GM18505 (cell line): ENCODE measurements at regions not wholly inside any gene's neighbourhood (a gene's known extent, or its start where the extent isn't known, plus 50 kb on each side); places are given as distances from the start of the nearest gene placed in this dataset.

Experiments
- ATAC-seq: cut with Tn5 transposase; IDR thresholded peaks from one replicate; pipeline ENCODE4 v1.9.1; 2021; ENCODE audit not compliant: unreplicated experiment
- POLR2A ChIP-seq: IDR thresholded peaks from 4 replicates; pipeline ENCODE4 v1.6.1; 2011; ENCODE audit warnings: borderline replicate concordance; ENCODE audit not compliant: insufficient read depth, insufficient read length; ENCODE audit errors: extremely low read depth

DNA sequence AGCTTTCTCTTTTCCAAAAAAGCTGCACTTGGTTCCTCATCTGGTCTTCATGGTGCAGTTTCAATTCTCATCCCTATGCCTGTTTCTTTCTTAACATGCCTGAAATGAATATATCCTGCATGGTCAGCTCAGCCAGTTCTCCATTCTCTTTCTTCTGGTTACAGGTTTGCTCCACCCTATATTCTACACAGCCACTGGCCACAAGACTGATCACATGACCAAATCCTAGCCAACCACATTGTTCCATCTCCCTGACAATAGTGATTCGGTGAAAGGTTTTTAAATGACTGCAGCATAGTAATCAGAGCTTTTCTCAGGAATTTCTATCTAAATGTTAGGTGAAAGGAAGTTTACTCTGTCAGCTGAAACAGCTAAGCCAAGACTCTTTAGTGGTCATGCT lies 891.4 kb downstream of the METTL15 start:
- no peak for TF ChIP-seq POLR2A
- ATAC-seq = no peak

GRCh38 chr11:28992996-28993395 lies 884.8 kb downstream of the METTL15 start:
- ATAC-seq = no peak
- no peak for TF ChIP-seq POLR2A

DNA sequence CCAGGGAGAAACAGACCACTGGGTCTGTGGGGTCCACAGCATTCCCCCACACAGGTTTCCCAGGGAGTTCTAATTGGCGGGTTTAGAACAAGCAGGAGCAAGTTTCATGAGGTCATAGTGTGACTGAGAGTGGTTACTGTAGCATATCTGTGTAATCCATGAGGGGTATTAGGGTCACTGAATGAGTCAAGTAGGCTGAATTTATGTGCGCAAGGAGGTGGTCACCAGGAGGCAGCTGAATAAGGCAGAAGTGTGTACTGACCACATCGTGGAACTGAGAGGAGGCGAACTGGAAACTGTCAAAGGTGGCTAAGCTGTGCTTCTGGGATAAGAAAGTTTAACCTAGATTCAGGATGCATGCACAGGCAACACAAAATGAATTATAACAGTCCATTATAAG lies 876.0 kb downstream of the METTL15 start:
- no peak for TF ChIP-seq POLR2A
- no peak for ATAC-seq

GRCh38 chr11:28983780-28984179 lies 875.6 kb downstream of the METTL15 start:
- no peak for TF ChIP-seq POLR2A
- ATAC-seq = no peak

GRCh38 chr11:28981381-28981780 lies 873.2 kb downstream of the METTL15 start:
- ATAC-seq = no peak
- no peak for TF ChIP-seq POLR2A

DNA sequence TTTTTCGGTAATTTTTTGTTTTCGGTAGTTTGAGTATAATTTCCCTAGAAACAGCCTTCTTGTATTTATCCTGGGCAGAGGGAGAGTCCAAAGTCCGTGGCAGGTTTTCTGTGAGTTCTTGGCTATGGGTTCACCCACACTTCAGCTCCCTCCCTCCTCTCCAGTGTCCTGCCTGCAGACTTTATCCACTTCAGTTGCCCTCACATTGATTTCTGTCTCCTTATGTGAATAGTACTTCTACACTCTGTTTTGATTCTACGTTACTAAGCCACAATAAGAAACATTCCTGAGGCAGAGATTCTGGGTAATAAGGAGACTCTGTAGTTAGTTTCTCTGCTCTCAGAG lies 868.6 kb downstream of the METTL15 start:
- ATAC-seq = no peak
- TF ChIP-seq POLR2A = no peak

GRCh38 chr11:28976012-28976800 lies 868.0 kb downstream of the METTL15 start:
- no peak for ATAC-seq
- TF ChIP-seq POLR2A = no peak

GRCh38 chr11:28969832-28970231 lies 861.6 kb downstream of the METTL15 start:
- ATAC-seq = no peak
- no peak for TF ChIP-seq POLR2A

DNA sequence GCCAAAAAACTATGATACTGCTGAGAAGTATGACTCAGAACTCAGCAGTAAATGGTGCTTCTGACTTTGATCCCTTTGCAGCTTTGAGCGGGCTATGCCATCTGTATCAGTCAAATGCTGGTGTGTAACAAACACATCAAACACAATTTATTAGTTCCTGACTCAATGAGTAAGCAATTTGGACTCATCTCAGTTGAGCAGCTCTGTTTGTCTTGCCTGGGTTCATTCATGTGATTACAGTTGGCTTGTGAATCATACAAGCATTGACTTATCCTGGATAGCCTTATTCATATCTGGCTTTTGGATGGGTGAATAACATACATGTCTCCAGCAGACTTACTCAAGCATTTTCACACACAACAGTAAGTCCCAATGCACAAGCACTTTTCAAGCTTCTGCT lies 858.8 kb downstream of the METTL15 start:
- ATAC-seq = no peak
- no peak for TF ChIP-seq POLR2A

DNA sequence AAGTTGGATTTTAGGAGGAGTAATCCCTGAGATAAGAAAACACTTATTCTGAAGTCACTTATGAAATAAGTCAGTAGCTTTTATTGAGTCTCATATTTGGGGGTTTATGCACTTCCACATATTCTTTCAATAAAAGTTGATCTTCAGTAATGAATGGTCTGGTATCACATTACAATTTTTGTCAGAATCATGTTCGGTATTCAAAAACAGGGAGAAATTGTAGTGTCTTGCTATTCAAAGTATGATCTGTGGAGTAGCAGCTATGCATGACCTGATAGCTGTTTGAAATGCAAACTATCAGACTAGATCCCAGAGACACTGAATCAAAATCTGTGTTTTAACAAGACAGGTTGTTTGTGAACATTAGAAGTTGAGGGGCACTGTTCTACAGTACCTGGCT lies 857.6 kb downstream of the METTL15 start:
- TF ChIP-seq POLR2A = no peak
- ATAC-seq = no peak

DNA sequence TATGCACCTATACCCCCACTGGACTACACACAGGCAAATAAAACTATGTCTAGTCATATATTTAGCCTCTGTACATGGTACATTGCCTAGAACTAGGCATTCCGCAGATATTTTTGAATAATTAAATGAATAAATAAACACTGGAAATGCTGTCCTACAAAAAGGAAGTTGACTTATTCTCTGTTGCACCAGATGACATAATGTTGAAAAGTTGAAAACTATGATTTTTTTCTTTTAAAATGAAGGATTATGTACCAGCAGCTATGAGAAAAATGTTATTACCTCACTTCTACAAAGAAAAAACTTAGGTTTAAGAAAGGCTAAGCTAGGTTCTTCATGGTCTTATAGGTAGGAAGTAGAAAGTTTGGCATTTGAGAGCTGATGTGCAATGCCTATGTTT lies 856.6 kb downstream of the METTL15 start:
- no peak for TF ChIP-seq POLR2A
- ATAC-seq = no peak

GRCh38 chr11:28963187-28963586 lies 855.0 kb downstream of the METTL15 start:
- ATAC-seq = no peak
- TF ChIP-seq POLR2A = no peak

DNA sequence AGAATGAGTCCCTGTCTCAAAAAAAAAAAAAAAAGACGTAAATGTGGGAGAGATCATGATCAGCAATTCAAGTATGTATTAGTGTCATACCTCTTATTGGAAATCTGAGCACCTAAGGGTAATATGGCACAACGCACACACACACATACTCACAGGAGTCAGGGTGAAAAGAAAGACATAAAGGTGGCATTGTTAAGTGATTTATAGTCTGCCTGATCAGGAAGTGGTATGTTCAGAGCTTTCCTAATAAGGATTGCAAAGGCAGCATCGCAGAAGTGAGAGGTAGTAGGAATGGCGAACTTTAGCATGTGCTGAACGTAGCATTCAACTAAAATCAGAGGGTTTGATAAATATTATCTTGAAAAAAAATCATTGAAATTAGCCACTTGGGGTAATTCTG lies 854.3 kb downstream of the METTL15 start:
- ATAC-seq = no peak
- TF ChIP-seq POLR2A = no peak

DNA sequence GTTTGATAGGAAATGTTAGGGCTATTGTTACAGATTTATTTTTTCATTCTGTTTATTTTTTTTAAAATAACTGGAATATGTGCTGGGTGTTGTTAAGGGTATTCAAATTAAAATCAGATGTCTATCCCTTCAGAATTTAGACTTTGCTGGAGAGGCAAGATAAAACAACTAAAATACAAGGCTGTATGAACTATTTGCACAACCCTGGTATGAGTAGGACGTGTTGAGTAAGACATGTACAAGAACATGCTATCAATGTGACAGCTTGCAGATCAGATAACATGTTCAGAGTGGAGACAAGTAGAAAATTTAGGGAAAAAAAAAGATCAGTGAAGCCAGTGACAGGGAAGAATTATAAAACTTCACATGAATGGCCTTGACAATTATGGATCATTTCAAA lies 853.5 kb downstream of the METTL15 start:
- ATAC-seq = no peak
- no peak for TF ChIP-seq POLR2A

DNA sequence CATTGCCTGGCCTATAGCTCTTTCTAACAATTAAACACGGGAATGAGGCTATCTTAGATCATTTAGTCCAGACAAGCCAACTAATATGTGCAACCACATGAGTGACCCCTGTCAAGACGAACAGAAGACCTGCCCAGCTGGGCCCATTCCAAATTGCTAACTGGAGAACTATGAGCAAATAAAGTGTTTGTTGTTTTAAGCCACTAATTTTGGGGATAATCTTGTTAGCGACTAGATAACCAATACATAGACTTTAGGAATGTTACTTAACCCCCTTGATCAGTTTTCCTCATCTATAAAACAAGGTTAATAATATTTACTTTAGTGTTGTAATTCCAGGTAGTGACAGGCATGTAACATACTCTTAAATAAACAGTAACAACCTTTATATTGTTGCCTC lies 848.3 kb downstream of the METTL15 start:
- ATAC-seq = no peak
- TF ChIP-seq POLR2A = no peak
